GM23338 (cell line): ENCODE measurements at regions not wholly inside any gene's neighbourhood (a gene's known extent, or its start where the extent isn't known, plus 50 kb on each side); places are given as distances from the start of the nearest gene placed in this dataset.

Source experiments
- ATAC-seq: fragments of 200-7000 bp; cut with Tn5 transposase; 3 replicates; pipeline ENCODE4 v1.9.1; 2020
- DNase-seq: peaks from one replicate; pipeline ENCODE4 v3.0.0-alpha.2; 2015; ENCODE audit warnings: low spot score
- H2AFZ ChIP-seq: fragments of 200-600 bp; sonication (generic); 2 replicates; pipeline ENCODE4 v1.8.0; 2016; ENCODE audit warnings: antibody characterized with exemption, mild to moderate bottlenecking, moderate library complexity
- H3F3A ChIP-seq: fragments of 200-600 bp; sonication (generic); replicated peaks from 2 replicates; pipeline ENCODE4 v1.8.0; 2017; ENCODE audit warnings: antibody characterized with exemption, mixed run types, low read depth
- H3K27ac ChIP-seq: fragments of 200-600 bp; sonication (generic); 2 replicates; pipeline ENCODE4 v1.6.1; 2016; ENCODE audit warnings: low read depth
- H3K27me3 ChIP-seq: fragments of 200-600 bp; sonication (generic); 2 replicates; pipeline ENCODE4 v1.8.0; 2016; ENCODE audit warnings: mild to moderate bottlenecking, mixed run types, moderate library complexity; ENCODE audit not compliant: insufficient read depth
- H3K36me3 ChIP-seq: fragments of 200-600 bp; sonication (generic); 2 replicates; pipeline ENCODE4 v1.8.0; 2016; ENCODE audit warnings: mild to moderate bottlenecking; ENCODE audit not compliant: insufficient read depth
- H3K4me1 ChIP-seq: fragments of 200-600 bp; sonication (generic); 2 replicates; pipeline ENCODE4 v1.8.0; 2016; ENCODE audit warnings: mild to moderate bottlenecking, moderate library complexity; ENCODE audit not compliant: insufficient read depth
- H3K4me2 ChIP-seq: fragments of 200-600 bp; sonication (generic); 2 replicates; pipeline ENCODE4 v1.7.1; 2017; ENCODE audit warnings: mixed run types
- H3K4me3 ChIP-seq: fragments of 200-600 bp; sonication (generic); 2 replicates; pipeline ENCODE4 v1.6.1; 2016; ENCODE audit warnings: mixed run types
- H3K79me2 ChIP-seq: fragments of 200-600 bp; sonication (generic); replicated peaks from 2 replicates; pipeline ENCODE4 v1.8.0; 2017; ENCODE audit warnings: mild to moderate bottlenecking; ENCODE audit not compliant: insufficient read depth
- H3K9me2 ChIP-seq: fragments of 200-600 bp; sonication (generic); 2 replicates; pipeline ENCODE4 v1.8.0; 2017; ENCODE audit not compliant: insufficient read depth
- H4K20me1 ChIP-seq: fragments of 200-600 bp; sonication (generic); replicated peaks from 2 replicates; pipeline ENCODE4 v1.8.0; 2017; ENCODE audit warnings: mild to moderate bottlenecking; ENCODE audit not compliant: insufficient read depth
- H3K27ac Mint-ChIP-seq: 2 replicates; pipeline ENCODE4 v1.8.0; 2020; ENCODE audit warnings: inconsistent platforms, mild to moderate bottlenecking, moderate library complexity, mixed read lengths
- H3K27me3 Mint-ChIP-seq: 3 replicates; pipeline ENCODE4 v1.8.0; 2022; ENCODE audit warnings: low read depth, mild to moderate bottlenecking, moderate library complexity, mixed read lengths, inconsistent platforms; ENCODE audit not compliant: insufficient read depth, poor library complexity
- H3K36me3 Mint-ChIP-seq: 3 replicates; pipeline ENCODE4 v1.8.0; 2021; ENCODE audit warnings: low read depth, mild to moderate bottlenecking, inconsistent platforms, moderate library complexity, mixed read lengths
- H3K4me1 Mint-ChIP-seq: 3 replicates; pipeline ENCODE4 v1.8.0; 2020; ENCODE audit warnings: mild to moderate bottlenecking, inconsistent platforms, mixed read lengths
- H3K4me3 Mint-ChIP-seq: 3 replicates; pipeline ENCODE4 v1.8.0; 2021; ENCODE audit warnings: moderate library complexity, mild to moderate bottlenecking, inconsistent platforms, mixed read lengths
- H3K9me3 Mint-ChIP-seq: 3 replicates; pipeline ENCODE4 v1.8.0; 2020; ENCODE audit warnings: moderate library complexity, mild to moderate bottlenecking, inconsistent platforms, mixed read lengths
- CREB1 ChIP-seq: fragments of 250-450 bp; sonication (Bioruptor Pico); IDR thresholded peaks from 2 replicates; pipeline ENCODE4 v1.5.0; 2020; ENCODE audit warnings: low read depth, mild to moderate bottlenecking, moderate library complexity
- EZH2 ChIP-seq: fragments of 200-600 bp; sonication (generic); IDR thresholded peaks from one replicate; pipeline ENCODE4 v1.8.0; 2017; ENCODE audit warnings: antibody characterized with exemption, mild to moderate bottlenecking, low read depth; ENCODE audit not compliant: unreplicated experiment
- EZH2phosphoT487 ChIP-seq: fragments of 200-600 bp; sonication (generic); IDR thresholded peaks from one replicate; pipeline ENCODE4 v1.8.1; 2018; ENCODE audit warnings: antibody characterized with exemption; ENCODE audit not compliant: unreplicated experiment
- JUNB ChIP-seq: IDR thresholded peaks from one replicate; pipeline ENCODE4 v1.6.1; 2016; ENCODE audit warnings: antibody characterized with exemption; ENCODE audit not compliant: unreplicated experiment
- NANOG ChIP-seq: IDR thresholded peaks from 2 replicates; pipeline ENCODE4 v1.6.1; 2016; ENCODE audit warnings: antibody characterized with exemption, borderline replicate concordance
- POLR2AphosphoS5 ChIP-seq: IDR thresholded peaks from 2 replicates; pipeline ENCODE4 v1.6.1; 2016; ENCODE audit warnings: antibody characterized with exemption, low read depth
- ZNF114 ChIP-seq: fragments of 250-450 bp; sonication (Bioruptor Pico); IDR thresholded peaks from 2 replicates; pipeline ENCODE4 v1.5.0; 2020; ENCODE audit warnings: mild to moderate bottlenecking, moderate library complexity
- ZNF331 ChIP-seq: fragments of 250-450 bp; sonication (Bioruptor Pico); IDR thresholded peaks from 2 replicates; pipeline ENCODE4 v1.5.0; 2020; ENCODE audit warnings: low read depth, mild to moderate bottlenecking, moderate library complexity
- TF ChIP-seq, protein P1 (sequence below): IDR thresholded peaks from one replicate; pipeline ENCODE4 v1.6.1; 2018; ENCODE audit warnings: antibody characterized with exemption; ENCODE audit not compliant: unreplicated experiment
- TF ChIP-seq, protein P2 (sequence below): IDR thresholded peaks from 2 replicates; pipeline ENCODE4 v1.6.1; 2016; ENCODE audit warnings: antibody characterized with exemption
- TF ChIP-seq, protein P3 (sequence below): fragments of 250-450 bp; sonication (Bioruptor Pico); IDR thresholded peaks from 2 replicates; pipeline ENCODE4 v1.5.0; 2020; ENCODE audit warnings: mild to moderate bottlenecking, moderate library complexity

DNA sequence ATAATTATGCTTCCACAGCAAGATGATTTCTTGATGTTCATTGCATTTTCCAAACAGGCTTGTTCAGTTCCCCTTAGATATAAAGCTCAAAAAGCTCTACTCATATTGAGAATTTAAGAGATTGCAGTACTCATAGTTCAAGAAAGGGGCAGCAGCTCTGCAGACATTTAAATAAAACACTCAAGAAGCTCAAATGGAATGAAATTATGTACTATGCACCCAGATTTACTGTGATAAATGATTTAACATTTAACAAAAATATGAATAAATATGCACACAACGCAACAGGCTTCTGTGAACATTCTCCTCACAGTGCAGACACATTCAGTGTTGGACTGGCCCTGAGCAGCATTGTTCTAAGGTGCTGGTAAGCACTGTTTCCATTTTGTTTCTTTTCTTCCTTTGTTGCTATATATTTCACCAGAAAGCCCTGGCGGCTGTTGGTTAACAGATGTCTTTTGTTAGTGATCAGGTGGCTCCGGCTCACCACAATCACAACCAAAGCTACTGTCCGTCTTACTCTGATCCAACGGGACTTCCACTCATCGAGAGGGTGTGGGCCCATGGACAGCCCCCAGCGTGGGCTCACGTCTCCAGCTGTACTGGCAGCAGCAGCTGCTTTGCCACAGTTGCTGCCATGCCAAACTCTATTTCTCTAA, 1440.3 kb downstream of the NCAM2 start (continued):
- TF ChIP-seq, protein P1, sequence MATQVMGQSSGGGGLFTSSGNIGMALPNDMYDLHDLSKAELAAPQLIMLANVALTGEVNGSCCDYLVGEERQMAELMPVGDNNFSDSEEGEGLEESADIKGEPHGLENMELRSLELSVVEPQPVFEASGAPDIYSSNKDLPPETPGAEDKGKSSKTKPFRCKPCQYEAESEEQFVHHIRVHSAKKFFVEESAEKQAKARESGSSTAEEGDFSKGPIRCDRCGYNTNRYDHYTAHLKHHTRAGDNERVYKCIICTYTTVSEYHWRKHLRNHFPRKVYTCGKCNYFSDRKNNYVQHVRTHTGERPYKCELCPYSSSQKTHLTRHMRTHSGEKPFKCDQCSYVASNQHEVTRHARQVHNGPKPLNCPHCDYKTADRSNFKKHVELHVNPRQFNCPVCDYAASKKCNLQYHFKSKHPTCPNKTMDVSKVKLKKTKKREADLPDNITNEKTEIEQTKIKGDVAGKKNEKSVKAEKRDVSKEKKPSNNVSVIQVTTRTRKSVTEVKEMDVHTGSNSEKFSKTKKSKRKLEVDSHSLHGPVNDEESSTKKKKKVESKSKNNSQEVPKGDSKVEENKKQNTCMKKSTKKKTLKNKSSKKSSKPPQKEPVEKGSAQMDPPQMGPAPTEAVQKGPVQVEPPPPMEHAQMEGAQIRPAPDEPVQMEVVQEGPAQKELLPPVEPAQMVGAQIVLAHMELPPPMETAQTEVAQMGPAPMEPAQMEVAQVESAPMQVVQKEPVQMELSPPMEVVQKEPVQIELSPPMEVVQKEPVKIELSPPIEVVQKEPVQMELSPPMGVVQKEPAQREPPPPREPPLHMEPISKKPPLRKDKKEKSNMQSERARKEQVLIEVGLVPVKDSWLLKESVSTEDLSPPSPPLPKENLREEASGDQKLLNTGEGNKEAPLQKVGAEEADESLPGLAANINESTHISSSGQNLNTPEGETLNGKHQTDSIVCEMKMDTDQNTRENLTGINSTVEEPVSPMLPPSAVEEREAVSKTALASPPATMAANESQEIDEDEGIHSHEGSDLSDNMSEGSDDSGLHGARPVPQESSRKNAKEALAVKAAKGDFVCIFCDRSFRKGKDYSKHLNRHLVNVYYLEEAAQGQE, result no peak

DNA sequence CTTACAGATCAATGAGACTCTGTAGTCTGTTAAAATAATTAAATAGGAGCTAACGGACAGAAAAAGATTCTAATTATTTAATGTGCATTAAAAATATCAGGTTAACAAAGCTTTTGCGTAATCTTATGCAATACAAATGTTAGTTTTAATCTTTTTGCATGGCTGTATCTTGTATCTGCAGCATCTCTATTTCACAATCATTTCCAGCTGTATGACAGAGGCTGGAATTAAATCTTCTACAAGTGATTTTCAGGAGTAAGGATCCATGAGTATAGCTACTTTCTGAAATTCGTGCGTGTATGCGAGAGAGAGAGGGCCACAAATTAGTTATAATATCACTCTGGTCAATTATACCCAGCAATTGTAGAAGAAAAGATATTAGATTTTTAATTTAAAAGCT, 1446.8 kb downstream of the NCAM2 start:
- Histone ChIP-seq H3K4me1 (no peaks in the 10 kb centered on the region), H3K4me3 (no peak overlapping the region), H3K79me2 (no peaks in the 10 kb centered on the region), H3K36me3 (no peaks in the 10 kb centered on the region), H3K27me3 (no peaks in the 10 kb centered on the region), H3K9me2 (no peaks in the 10 kb centered on the region), H4K20me1 (no peaks in the 10 kb centered on the region), H3K27ac (no peak overlapping the region), H2AFZ (no peak overlapping the region), H3F3A (no peaks in the 10 kb centered on the region), H3K4me2 (no peak overlapping the region)
- H3K27me3 Mint-ChIP-seq, result no peaks in the 10 kb centered on the region
- no peaks in the 10 kb centered on the region for H3K36me3 Mint-ChIP-seq
- no peaks in the 10 kb centered on the region for H3K4me1 Mint-ChIP-seq
- H3K4me3 Mint-ChIP-seq, result no peak overlapping the region
- DNase-seq, result no peak
- H3K9me3 Mint-ChIP-seq, result peaks cover 2% of the 10 kb centered on the region; the same call in 1 of the 3 replicates
- no peak for ATAC-seq
- H3K27ac Mint-ChIP-seq, result no peak overlapping the region
- TF ChIP-seq POLR2AphosphoS5 (no peak), EZH2 (no peak), EZH2phosphoT487 (no peak), ZNF114 (CRISPR knock-in tag) (no peak), JUNB (no peak), NANOG (no peak), CREB1 (CRISPR knock-in tag) (no peak), ZNF331 (CRISPR knock-in tag) (no peak)
- TF ChIP-seq, protein P2, sequence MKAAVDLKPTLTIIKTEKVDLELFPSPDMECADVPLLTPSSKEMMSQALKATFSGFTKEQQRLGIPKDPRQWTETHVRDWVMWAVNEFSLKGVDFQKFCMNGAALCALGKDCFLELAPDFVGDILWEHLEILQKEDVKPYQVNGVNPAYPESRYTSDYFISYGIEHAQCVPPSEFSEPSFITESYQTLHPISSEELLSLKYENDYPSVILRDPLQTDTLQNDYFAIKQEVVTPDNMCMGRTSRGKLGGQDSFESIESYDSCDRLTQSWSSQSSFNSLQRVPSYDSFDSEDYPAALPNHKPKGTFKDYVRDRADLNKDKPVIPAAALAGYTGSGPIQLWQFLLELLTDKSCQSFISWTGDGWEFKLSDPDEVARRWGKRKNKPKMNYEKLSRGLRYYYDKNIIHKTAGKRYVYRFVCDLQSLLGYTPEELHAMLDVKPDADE, result no peak
- TF ChIP-seq, protein P3, sequence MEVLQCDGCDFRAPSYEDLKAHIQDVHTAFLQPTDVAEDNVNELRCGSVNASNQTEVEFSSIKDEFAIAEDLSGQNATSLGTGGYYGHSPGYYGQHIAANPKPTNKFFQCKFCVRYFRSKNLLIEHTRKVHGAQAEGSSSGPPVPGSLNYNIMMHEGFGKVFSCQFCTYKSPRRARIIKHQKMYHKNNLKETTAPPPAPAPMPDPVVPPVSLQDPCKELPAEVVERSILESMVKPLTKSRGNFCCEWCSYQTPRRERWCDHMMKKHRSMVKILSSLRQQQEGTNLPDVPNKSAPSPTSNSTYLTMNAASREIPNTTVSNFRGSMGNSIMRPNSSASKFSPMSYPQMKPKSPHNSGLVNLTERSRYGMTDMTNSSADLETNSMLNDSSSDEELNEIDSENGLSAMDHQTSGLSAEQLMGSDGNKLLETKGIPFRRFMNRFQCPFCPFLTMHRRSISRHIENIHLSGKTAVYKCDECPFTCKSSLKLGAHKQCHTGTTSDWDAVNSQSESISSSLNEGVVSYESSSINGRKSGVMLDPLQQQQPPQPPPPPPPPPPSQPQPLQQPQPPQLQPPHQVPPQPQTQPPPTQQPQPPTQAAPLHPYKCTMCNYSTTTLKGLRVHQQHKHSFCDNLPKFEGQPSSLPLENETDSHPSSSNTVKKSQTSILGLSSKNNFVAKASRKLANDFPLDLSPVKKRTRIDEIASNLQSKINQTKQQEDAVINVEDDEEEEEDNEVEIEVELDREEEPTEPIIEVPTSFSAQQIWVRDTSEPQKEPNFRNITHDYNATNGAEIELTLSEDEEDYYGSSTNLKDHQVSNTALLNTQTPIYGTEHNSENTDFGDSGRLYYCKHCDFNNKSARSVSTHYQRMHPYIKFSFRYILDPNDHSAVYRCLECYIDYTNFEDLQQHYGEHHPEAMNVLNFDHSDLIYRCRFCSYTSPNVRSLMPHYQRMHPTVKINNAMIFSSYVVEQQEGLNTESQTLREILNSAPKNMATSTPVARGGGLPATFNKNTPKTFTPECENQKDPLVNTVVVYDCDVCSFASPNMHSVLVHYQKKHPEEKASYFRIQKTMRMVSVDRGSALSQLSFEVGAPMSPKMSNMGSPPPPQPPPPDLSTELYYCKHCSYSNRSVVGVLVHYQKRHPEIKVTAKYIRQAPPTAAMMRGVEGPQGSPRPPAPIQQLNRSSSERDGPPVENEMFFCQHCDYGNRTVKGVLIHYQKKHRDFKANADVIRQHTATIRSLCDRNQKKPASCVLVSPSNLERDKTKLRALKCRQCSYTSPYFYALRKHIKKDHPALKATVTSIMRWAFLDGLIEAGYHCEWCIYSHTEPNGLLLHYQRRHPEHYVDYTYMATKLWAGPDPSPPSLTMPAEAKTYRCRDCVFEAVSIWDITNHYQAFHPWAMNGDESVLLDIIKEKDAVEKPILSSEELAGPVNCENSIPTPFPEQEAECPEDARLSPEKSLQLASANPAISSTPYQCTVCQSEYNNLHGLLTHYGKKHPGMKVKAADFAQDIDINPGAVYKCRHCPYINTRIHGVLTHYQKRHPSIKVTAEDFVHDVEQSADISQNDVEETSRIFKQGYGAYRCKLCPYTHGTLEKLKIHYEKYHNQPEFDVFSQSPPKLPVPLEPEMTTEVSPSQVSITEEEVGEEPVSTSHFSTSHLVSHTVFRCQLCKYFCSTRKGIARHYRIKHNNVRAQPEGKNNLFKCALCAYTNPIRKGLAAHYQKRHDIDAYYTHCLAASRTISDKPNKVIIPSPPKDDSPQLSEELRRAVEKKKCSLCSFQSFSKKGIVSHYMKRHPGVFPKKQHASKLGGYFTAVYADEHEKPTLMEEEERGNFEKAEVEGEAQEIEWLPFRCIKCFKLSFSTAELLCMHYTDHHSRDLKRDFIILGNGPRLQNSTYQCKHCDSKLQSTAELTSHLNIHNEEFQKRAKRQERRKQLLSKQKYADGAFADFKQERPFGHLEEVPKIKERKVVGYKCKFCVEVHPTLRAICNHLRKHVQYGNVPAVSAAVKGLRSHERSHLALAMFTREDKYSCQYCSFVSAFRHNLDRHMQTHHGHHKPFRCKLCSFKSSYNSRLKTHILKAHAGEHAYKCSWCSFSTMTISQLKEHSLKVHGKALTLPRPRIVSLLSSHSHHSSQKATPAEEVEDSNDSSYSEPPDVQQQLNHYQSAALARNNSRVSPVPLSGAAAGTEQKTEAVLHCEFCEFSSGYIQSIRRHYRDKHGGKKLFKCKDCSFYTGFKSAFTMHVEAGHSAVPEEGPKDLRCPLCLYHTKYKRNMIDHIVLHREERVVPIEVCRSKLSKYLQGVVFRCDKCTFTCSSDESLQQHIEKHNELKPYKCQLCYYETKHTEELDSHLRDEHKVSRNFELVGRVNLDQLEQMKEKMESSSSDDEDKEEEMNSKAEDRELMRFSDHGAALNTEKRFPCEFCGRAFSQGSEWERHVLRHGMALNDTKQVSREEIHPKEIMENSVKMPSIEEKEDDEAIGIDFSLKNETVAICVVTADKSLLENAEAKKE (CRISPR knock-in tag), result no peak
- TF ChIP-seq, protein P1, result no peak
